Endothelial cell of umbilical vein (primary cell): ENCODE measurements at regions not wholly inside any gene's neighbourhood (a gene's known extent, or its start where the extent isn't known, plus 50 kb on each side); places are given as distances from the start of the nearest gene placed in this dataset.

Source experiments
- BruUV-seq: library from RNA; stranded (reverse); fragments of 400-500 nt; replicated peaks from 2 replicates; lab custom pipeline; 2021; lab: Mats Ljungman, UMichigan
- CTCF ChIA-PET: fragments of 300-600, 350-600 bp; sonication (Branson Sonifier 250); formaldehyde crosslinking; loops from one replicate; lab custom pipeline; 2021; ENCODE audit warnings: antibody characterized with exemption, inconsistent platforms; lab: Charles Lee
- POLR2A ChIA-PET: fragments of 300-600, 350-600 bp; sonication (Branson Sonifier 250); formaldehyde crosslinking; loops from one replicate; lab custom pipeline; 2021; ENCODE audit warnings: antibody characterized with exemption, inconsistent platforms; lab: Charles Lee
- DNase-seq: peaks from one replicate; pipeline ENCODE4 v3.0.0-alpha.2; 2011; ENCODE audit warnings: low read depth, low spot score
- FAIRE-seq: peaks from 2 replicates; lab custom pipeline; 2011; peaks lifted over from hg19 to GRCh38; lab: Jason Lieb, UNC
- H2AFZ ChIP-seq: 2 replicates; pipeline ENCODE4 v1.6.0; 2012; ENCODE audit warnings: low read depth, low read length, control low read depth, inconsistent platforms
- H3K27ac ChIP-seq: 2 replicates; pipeline ENCODE4 v1.5.1; 2011; ENCODE audit warnings: low read depth, mild to moderate bottlenecking, control low read depth, low read length, moderate library complexity; ENCODE audit not compliant: insufficient read depth
- H3K27me3 ChIP-seq, 2 experiments: 2 replicates each; pipeline versions ENCODE4 v1.6.0 to v1.6.1; 2011; ENCODE audit warnings: low read length in 2 of 2, mixed read lengths in 1 of 2; ENCODE audit not compliant: control insufficient read depth in 2 of 2, insufficient read depth in 2 of 2
- H3K36me3 ChIP-seq, 2 experiments: 2 replicates in 1 of 2; 3 replicates in 1 of 2; pipeline ENCODE4 v1.5.1; 2011; ENCODE audit warnings: low read length in 2 of 2, mild to moderate bottlenecking in 1 of 2, moderate library complexity in 1 of 2; ENCODE audit not compliant: control insufficient read depth in 2 of 2, insufficient read depth in 2 of 2; ENCODE audit errors: extremely low read depth in 1 of 2
- H3K4me1 ChIP-seq: 3 replicates; pipeline ENCODE4 v1.5.1; 2011; ENCODE audit warnings: mild to moderate bottlenecking, low read length; ENCODE audit not compliant: control insufficient read depth, insufficient read depth; ENCODE audit errors: extremely low read depth
- H3K4me2 ChIP-seq: 2 replicates; pipeline ENCODE4 v1.6.1; 2011; ENCODE audit warnings: low read length, control low read depth, mixed read lengths; ENCODE audit not compliant: insufficient read depth
- H3K4me3 ChIP-seq, 3 experiments: fragments of 200-600 bp in 1 of 3; sonication (generic), shearing (Covaris generic) in 1 of 3; replicated peaks in 1 of 3; 2 replicates each; pipeline ENCODE4 v1.5.1; 2011 to 2016; ENCODE audit warnings: control low read depth in 3 of 3, low read length in 3 of 3, mild to moderate bottlenecking in 2 of 3, inconsistent platforms in 1 of 3, low read depth in 1 of 3, moderate library complexity in 1 of 3; ENCODE audit not compliant: insufficient read depth in 1 of 3
- H3K79me2 ChIP-seq: 2 replicates; pipeline ENCODE4 v1.6.0; 2012; ENCODE audit warnings: low read length, inconsistent platforms; ENCODE audit not compliant: control insufficient read depth, insufficient read depth
- H3K9ac ChIP-seq: replicated peaks from 2 replicates; pipeline ENCODE3; 2011; ENCODE audit warnings: low read length, control low read depth; ENCODE audit not compliant: insufficient read depth; ENCODE audit errors: extremely low read depth
- H3K9me1 ChIP-seq: replicated peaks from 3 replicates; pipeline ENCODE4 v1.6.0; 2011; ENCODE audit warnings: mild to moderate bottlenecking, low read length; ENCODE audit not compliant: control insufficient read depth, insufficient read depth; ENCODE audit errors: extremely low read depth
- H3K9me3 ChIP-seq: replicated peaks from 2 replicates; pipeline ENCODE4 v1.5.1; 2012; ENCODE audit warnings: low read length, inconsistent platforms; ENCODE audit not compliant: control insufficient read depth, insufficient read depth
- H4K20me1 ChIP-seq: replicated peaks from 2 replicates; pipeline ENCODE3; 2011; ENCODE audit warnings: mild to moderate bottlenecking, low read length; ENCODE audit not compliant: control insufficient read depth, insufficient read depth; ENCODE audit errors: extremely low read depth
- CTCF ChIP-seq, 2 donors: IDR thresholded peaks; 1 replicate in 1 of 2; 2 replicates in 1 of 2; pipeline ENCODE4 v1.5.1; 2011; ENCODE audit warnings: low read length in 2 of 2, mild to moderate bottlenecking in 2 of 2, moderate library complexity in 2 of 2, control low read depth in 1 of 2, inconsistent platforms in 1 of 2, low read depth in 1 of 2; ENCODE audit not compliant: insufficient read depth in 1 of 2; ENCODE audit errors: extremely low read depth in 1 of 2
- EZH2 ChIP-seq: IDR thresholded peaks from 2 replicates; pipeline ENCODE4 v1.6.1; 2012; ENCODE audit warnings: borderline replicate concordance, low read depth, mild to moderate bottlenecking, moderate library complexity, low read length, inconsistent platforms; ENCODE audit not compliant: severe bottlenecking
- FOS ChIP-seq: IDR thresholded peaks from 2 replicates; pipeline ENCODE4 v1.6.1; 2011; ENCODE audit warnings: mild to moderate bottlenecking, low read length, moderate library complexity, borderline replicate concordance; ENCODE audit not compliant: insufficient read depth
- GATA2 ChIP-seq: IDR thresholded peaks from 2 replicates; pipeline ENCODE4 v1.7.0; 2011; ENCODE audit warnings: low read depth, mild to moderate bottlenecking, moderate library complexity, mixed read lengths, low read length; ENCODE audit not compliant: insufficient read length, insufficient read depth
- JUN ChIP-seq: IDR thresholded peaks from 2 replicates; pipeline ENCODE4 v1.6.1; 2011; ENCODE audit warnings: borderline replicate concordance, low read depth; ENCODE audit not compliant: insufficient read length, insufficient read depth
- MAX ChIP-seq: IDR thresholded peaks from 2 replicates; pipeline ENCODE4 v1.6.1; 2011; ENCODE audit not compliant: insufficient read depth, insufficient read length
- MYC ChIP-seq: IDR thresholded peaks from one replicate; pipeline ENCODE4 v1.6.1; 2011; ENCODE audit warnings: mild to moderate bottlenecking, low read depth, low read length
- POLR2A ChIP-seq: IDR thresholded peaks from 2 replicates; pipeline ENCODE4 v1.6.1; 2012; ENCODE audit warnings: low read depth, mild to moderate bottlenecking, control low read depth, low read length
- POLR2AphosphoS5 ChIP-seq: IDR thresholded peaks from 2 replicates; pipeline ENCODE4 v1.6.1; 2012; ENCODE audit warnings: low read depth, mild to moderate bottlenecking, control low read depth, low read length, moderate library complexity; ENCODE audit not compliant: insufficient read depth
- dilution Hi-C: fragments of 300-500 bp; cut with MboI; formaldehyde crosslinking; loops from one replicate; pipeline ENCODE4 v1.15.0; 2019; ENCODE audit warnings: low sequenced_read_pairs; ENCODE audit not compliant: extremely low pct_ligation_motif_present
- intact Hi-C: fragments of 100-400 bp; cut with micrococcal nuclease; formaldehyde crosslinking; loops from one replicate; pipeline ENCODE4 v1.10.0; 2022

GRCh38 chr4:181372014-181372413, 871.2 kb upstream of the TENM3 start:
- Histone ChIP-seq H3K36me3 (no peaks in the 10 kb centered on the region), H3K9me3 (peaks cover 3% of the 10 kb centered on the region), H3K4me3 (no peak overlapping the region), H2AFZ (no peak overlapping the region), H3K9ac (no peak overlapping the region), H3K27me3 (no peaks in the 10 kb centered on the region), H3K9me1 (no peaks in the 10 kb centered on the region), H3K27ac (no peak overlapping the region), H3K79me2 (no peaks in the 10 kb centered on the region), H3K4me2 (no peak overlapping the region), H3K4me1 (no peaks in the 10 kb centered on the region), H4K20me1 (no peaks in the 10 kb centered on the region)
- FAIRE-seq: no peak
- POLR2A ChIA-PET: no interaction called here
- no peak for DNase-seq
- no peak for TF ChIP-seq JUN
- no peak for TF ChIP-seq MYC
- TF ChIP-seq MAX: no peak
- TF ChIP-seq EZH2: no peak
- no peak for TF ChIP-seq POLR2A
- no peak for TF ChIP-seq CTCF (IDR thresholded peaks at IDR 0.05; ENCODE audit: extremely low read depth in 1 of 2, insufficient read depth in 1 of 2, low read depth in 1 of 2, low read length in 2 of 2)
- TF ChIP-seq GATA2: no peak
- no peak for TF ChIP-seq FOS
- TF ChIP-seq POLR2AphosphoS5: no peak
- CTCF ChIA-PET: no interaction called here
- dilution Hi-C loops: no loop called here
- BruUV-seq: no TSS peak
- intact Hi-C loops: no loop called here
